H1 (cell line): ENCODE measurements at regions not wholly inside any gene's neighbourhood (a gene's known extent, or its start where the extent isn't known, plus 50 kb on each side); places are given as distances from the start of the nearest gene placed in this dataset.
"Not testable (repeated sequence)": the region's sequence is repeated elsewhere in the genome, so short reads cannot be mapped to it uniquely, and the experiment has no call there.

ENCODE experiments used
- CTCF ChIA-PET: fragments of 300-600 bp; sonication (Branson Sonifier 250); formaldehyde crosslinking; loops from one replicate; lab custom pipeline; 2021; ENCODE audit not compliant: partially characterized antibody; lab: Charles Lee
- POLR2A ChIA-PET: fragments of 300-600 bp; sonication (Branson Sonifier 250); formaldehyde crosslinking; loops from one replicate; lab custom pipeline; 2021; ENCODE audit warnings: inconsistent platforms; ENCODE audit not compliant: partially characterized antibody; lab: Charles Lee
- DNase-seq, 2 experiments: peaks; one replicate each; pipeline versions ENCODE4 v3.0.0 to v3.0.0-alpha.2; 2010 to 2022; ENCODE audit warnings: low spot score in 2 of 2, low read depth in 1 of 2, mixed read lengths in 1 of 2
- FAIRE-seq: peaks from 2 replicates; lab custom pipeline; 2011; peaks lifted over from hg19 to GRCh38; lab: Jason Lieb, UNC
- H2AFZ ChIP-seq: 2 replicates; pipeline ENCODE4 v1.8.1; 2012; ENCODE audit warnings: low read length, inconsistent platforms
- H2AK5ac ChIP-seq: 2 replicates; pipeline ENCODE4 v1.6.1; 2013; ENCODE audit warnings: low read depth, low read length
- H2BK120ac ChIP-seq: replicated peaks from 2 replicates; pipeline ENCODE3; 2013; ENCODE audit warnings: low read depth, low read length, inconsistent platforms
- H2BK12ac ChIP-seq: 2 replicates; pipeline ENCODE4 v1.6.1; 2013; ENCODE audit warnings: low read depth, low read length
- H2BK15ac ChIP-seq: 2 replicates; pipeline ENCODE4 v1.6.1; 2013; ENCODE audit warnings: low read length
- H2BK20ac ChIP-seq: 2 replicates; pipeline ENCODE4 v1.6.1; 2013; ENCODE audit warnings: low read length
- H2BK5ac ChIP-seq: 2 replicates; pipeline ENCODE4 v1.6.1; 2013; ENCODE audit warnings: low read depth, low read length
- H3K14ac ChIP-seq: 2 replicates; pipeline ENCODE4 v1.6.1; 2013; ENCODE audit warnings: inconsistent platforms; ENCODE audit not compliant: insufficient read length
- H3K18ac ChIP-seq: 2 replicates; pipeline ENCODE4 v1.6.1; 2013; ENCODE audit warnings: low read length; ENCODE audit errors: extremely low read depth
- H3K23ac ChIP-seq: 2 replicates; pipeline ENCODE4 v1.6.1; 2013; ENCODE audit warnings: inconsistent platforms; ENCODE audit not compliant: insufficient read length
- H3K23me2 ChIP-seq: 2 replicates; pipeline ENCODE4 v1.6.1; 2013; ENCODE audit warnings: low read depth, low read length
- H3K27ac ChIP-seq: 2 replicates; pipeline ENCODE4 v1.6.1; 2011; ENCODE audit warnings: low read depth, low read length, inconsistent platforms
- H3K27me3 ChIP-seq, 4 experiments: replicated peaks in 1 of 4; 1 replicate in 1 of 4; 2 replicates in 3 of 4; pipeline versions ENCODE4 v1.6.1 to v1.8.1; 2011 to 2013; ENCODE audit warnings: low read length in 3 of 4, mild to moderate bottlenecking in 3 of 4, inconsistent platforms in 2 of 4, mixed read lengths in 2 of 4, moderate library complexity in 1 of 4; ENCODE audit not compliant: control insufficient read depth in 3 of 4, insufficient read depth in 3 of 4; ENCODE audit errors: extremely low read depth in 1 of 4
- H3K36me3 ChIP-seq, 4 experiments: 2 replicates each; pipeline versions ENCODE4 v1.6.1 to v1.8.1; 2011 to 2013; ENCODE audit warnings: mild to moderate bottlenecking in 4 of 4, low read length in 3 of 4, moderate library complexity in 2 of 4, control low read depth in 1 of 4, inconsistent platforms in 1 of 4; ENCODE audit not compliant: insufficient read depth in 4 of 4, control insufficient read depth in 2 of 4
- H3K4ac ChIP-seq: replicated peaks from 2 replicates; pipeline ENCODE3; 2013; ENCODE audit warnings: low read length, low read depth, mixed read lengths, inconsistent platforms; ENCODE audit not compliant: insufficient read length
- H3K4me1 ChIP-seq, 4 experiments: replicated peaks in 1 of 4; 1 replicate in 1 of 4; 2 replicates in 3 of 4; pipeline versions ENCODE4 v1.6.1 to v1.8.1; 2011 to 2013; ENCODE audit warnings: low read length in 3 of 4, inconsistent platforms in 2 of 4, mixed read lengths in 1 of 4; ENCODE audit not compliant: insufficient read depth in 4 of 4, control insufficient read depth in 3 of 4
- H3K4me2 ChIP-seq, 2 experiments: 2 replicates each; pipeline versions ENCODE4 v1.6.1 to v1.8.1; 2011 to 2013; ENCODE audit warnings: low read depth in 2 of 2, low read length in 2 of 2, control low read depth in 1 of 2, inconsistent platforms in 1 of 2, mild to moderate bottlenecking in 1 of 2; ENCODE audit not compliant: insufficient read depth in 1 of 2
- H3K4me3 ChIP-seq, 4 experiments: fragments of 200-600, 300-600 bp in 1 of 4; sonication (generic), shearing (Covaris generic), sonication (Bioruptor Twin) in 1 of 4; 2 replicates each; pipeline versions ENCODE4 v1.5.1 to v1.8.1; 2011 to 2016; ENCODE audit warnings: low read length in 4 of 4, low read depth in 3 of 4, control low read depth in 2 of 4, inconsistent platforms in 2 of 4, mild to moderate bottlenecking in 2 of 4, mixed read lengths in 1 of 4, moderate library complexity in 1 of 4; ENCODE audit not compliant: insufficient read depth in 2 of 4; ENCODE audit errors: extremely low read depth in 1 of 4
- H3K56ac ChIP-seq: replicated peaks from 2 replicates; pipeline ENCODE3; 2013; ENCODE audit warnings: low read depth, mild to moderate bottlenecking, mixed read lengths, low read length, inconsistent platforms; ENCODE audit not compliant: insufficient read length
- H3K79me1 ChIP-seq: 2 replicates; pipeline ENCODE4 v1.6.1; 2013; ENCODE audit warnings: low read depth, low read length, control low read depth
- H3K79me2 ChIP-seq, 2 experiments: 2 replicates each; pipeline versions ENCODE4 v1.6.1 to v1.8.1; 2012 to 2013; ENCODE audit warnings: low read length in 2 of 2, mild to moderate bottlenecking in 2 of 2, inconsistent platforms in 1 of 2; ENCODE audit not compliant: insufficient read depth in 2 of 2, control insufficient read depth in 1 of 2
- H3K9ac ChIP-seq, 4 experiments: replicated peaks in 1 of 4; 1 replicate in 1 of 4; 2 replicates in 3 of 4; pipeline versions ENCODE4 v1.6.1 to v1.8.1; 2011 to 2013; ENCODE audit warnings: low read depth in 3 of 4, low read length in 3 of 4, control low read depth in 2 of 4, mild to moderate bottlenecking in 2 of 4, moderate library complexity in 2 of 4, inconsistent platforms in 1 of 4; ENCODE audit errors: extremely low read depth in 1 of 4
- H3K9me3 ChIP-seq, 2 experiments: 2 replicates each; pipeline versions ENCODE4 v1.6.1 to v1.8.1; 2012 to 2013; ENCODE audit warnings: mild to moderate bottlenecking in 2 of 2, moderate library complexity in 2 of 2, control low read depth in 1 of 2, inconsistent platforms in 1 of 2, low read depth in 1 of 2, low read length in 1 of 2, mixed read lengths in 1 of 2; ENCODE audit not compliant: insufficient read depth in 2 of 2
- H4K20me1 ChIP-seq, 2 experiments: replicated peaks in 1 of 2; 2 replicates each; pipeline versions ENCODE3 to v1.8.1; 2011 to 2013; ENCODE audit warnings: inconsistent platforms in 2 of 2, low read length in 2 of 2, mild to moderate bottlenecking in 1 of 2; ENCODE audit not compliant: insufficient read depth in 2 of 2, control insufficient read depth in 1 of 2
- H4K5ac ChIP-seq: 2 replicates; pipeline ENCODE4 v1.6.1; 2013; ENCODE audit warnings: low read length, low read depth, mixed read lengths, inconsistent platforms; ENCODE audit not compliant: insufficient read length
- H4K8ac ChIP-seq: 2 replicates; pipeline ENCODE4 v1.8.0; 2013; ENCODE audit warnings: mild to moderate bottlenecking, moderate library complexity, low read length, inconsistent platforms; ENCODE audit not compliant: insufficient read depth; ENCODE audit errors: extremely low read depth
- H4K91ac ChIP-seq: replicated peaks from 2 replicates; pipeline ENCODE3; 2013; ENCODE audit warnings: low read length, mixed read lengths, inconsistent platforms; ENCODE audit not compliant: insufficient read length
- WGBS, 2 experiments: shearing (Covaris generic) in 1 of 2; methylation state at CpG; one replicate each; pipeline versions ENCODE4 v1.1.6 to v1.1.7; 2013 to 2015; ENCODE audit warnings: low lambda C conversion rate in 2 of 2, mixed read lengths in 2 of 2, inconsistent platforms in 1 of 2, low coverage in 1 of 2, missing lambda C conversion rate in 1 of 2; ENCODE audit not compliant: insufficient replicate concordance in 2 of 2, insufficient coverage in 1 of 2, insufficient read length in 1 of 2; ENCODE audit errors: extremely low coverage in 1 of 2, missing lambda C conversion rate in 1 of 2; 5-methylcytosine and 5-hydroxymethylcytosine counted together

GRCh38 chr17:30653038-30653437 is 171.5 kb downstream of the CRLF3 start:
- H3K4me2 ChIP-seq, CTCF ChIA-PET, H3K79me2 ChIP-seq, H3K56ac ChIP-seq, H3K27me3 ChIP-seq, DNase-seq, H3K18ac ChIP-seq, H2BK120ac ChIP-seq, H3K23ac ChIP-seq, H3K9ac ChIP-seq, H3K14ac ChIP-seq, H2BK20ac ChIP-seq, H2BK15ac ChIP-seq, H2AFZ ChIP-seq, H2AK5ac ChIP-seq, H4K8ac ChIP-seq, H2BK12ac ChIP-seq, H3K27ac ChIP-seq, H3K4me1 ChIP-seq, H2BK5ac ChIP-seq, FAIRE-seq, POLR2A ChIA-PET, H3K4ac ChIP-seq, H3K4me3 ChIP-seq, H4K20me1 ChIP-seq, H3K9me3 ChIP-seq, H4K91ac ChIP-seq, H4K5ac ChIP-seq, H3K79me1 ChIP-seq, H3K36me3 ChIP-seq, H3K23me2 ChIP-seq: not testable (repeated sequence)
- 89% methylated on average over 1 of the region's 1 CpG; no CpG with 5 or more reads in 1 of the 2 experiments for WGBS, 2 experiments

GRCh38 chr17:30650149-30650548 is 172.9 kb downstream of the GOSR1 start:
- H3K79me1 ChIP-seq, H3K14ac ChIP-seq, FAIRE-seq, H2BK15ac ChIP-seq, DNase-seq, H2BK120ac ChIP-seq, H4K8ac ChIP-seq, CTCF ChIA-PET, H3K9me3 ChIP-seq, H3K36me3 ChIP-seq, H2BK20ac ChIP-seq, H4K20me1 ChIP-seq, H3K4ac ChIP-seq, H3K23ac ChIP-seq, H4K91ac ChIP-seq, POLR2A ChIA-PET, H3K23me2 ChIP-seq, H3K4me2 ChIP-seq, H2BK5ac ChIP-seq, H2AFZ ChIP-seq, H3K27me3 ChIP-seq, H3K4me1 ChIP-seq, H3K27ac ChIP-seq, H3K56ac ChIP-seq, H3K9ac ChIP-seq, H3K18ac ChIP-seq, H4K5ac ChIP-seq, H2AK5ac ChIP-seq, H3K4me3 ChIP-seq, H2BK12ac ChIP-seq, H3K79me2 ChIP-seq: not testable (repeated sequence)
- WGBS, 2 experiments: 80% methylated on average over 2 of the region's 7 CpGs; no CpG with 5 or more reads in 1 of the 2 experiments
